PFSK-1 (cell line): ENCODE measurements at regions not wholly inside any gene's neighbourhood (a gene's known extent, or its start where the extent isn't known, plus 50 kb on each side); places are given as distances from the start of the nearest gene placed in this dataset.

Experiments used
- POLR2AphosphoS5 ChIP-seq: IDR thresholded peaks from 2 replicates; pipeline ENCODE4 v1.6.1; 2012; ENCODE audit warnings: low read depth, mild to moderate bottlenecking, control low read depth, low read length, moderate library complexity
- TAF1 ChIP-seq: IDR thresholded peaks from 2 replicates; pipeline ENCODE4 v1.6.1; 2012; ENCODE audit warnings: low read length, control low read depth, borderline replicate concordance; ENCODE audit not compliant: insufficient read depth

DNA sequence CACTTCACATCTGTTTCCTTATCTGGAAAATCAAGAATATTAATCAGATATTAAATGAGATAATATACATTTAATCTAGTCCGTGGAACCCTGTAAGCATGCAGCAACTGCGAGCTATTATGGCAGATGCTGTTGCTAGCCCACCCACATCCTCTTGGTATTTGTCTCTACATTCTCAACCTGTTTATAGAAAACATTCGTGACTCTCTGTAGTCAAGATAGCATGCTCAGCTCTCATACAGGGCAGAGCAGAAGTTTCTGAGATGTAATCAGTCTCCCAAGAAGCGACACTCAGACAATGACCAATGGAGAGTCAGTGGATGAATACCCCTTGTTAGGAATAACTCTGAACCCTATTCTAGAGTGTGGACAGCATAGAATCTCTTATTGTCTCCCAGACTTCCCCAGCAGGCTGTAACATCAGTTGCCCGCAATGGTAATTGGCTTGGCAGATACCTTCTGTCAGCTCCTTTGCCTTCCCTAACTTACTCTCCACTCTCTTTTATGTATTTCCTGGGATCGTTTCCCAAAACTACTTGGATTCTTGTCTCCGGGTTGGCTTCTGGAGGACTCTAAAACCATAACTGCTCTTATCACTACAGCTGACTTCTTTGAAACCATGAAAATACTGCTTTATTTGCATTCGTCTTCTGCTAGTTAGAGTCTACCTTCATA, 400.7 kb upstream of the TNP1 start:
- TF ChIP-seq POLR2AphosphoS5, result no peak
- no peak for TF ChIP-seq TAF1
